ENCODE measurements at regions not wholly inside any gene's neighbourhood (a gene's known extent, or its start where the extent isn't known, plus 50 kb on each side); places are given as distances from the start of the nearest gene placed in this dataset.

GRCh38 chr10:29141761-29142160 is 147.1 kb upstream of the LYZL1 start:
- Mint-ChIP-seq H3K4me3 (no peak overlapping the region), H3K36me3 (no peaks in the 10 kb centered on the region), H3K4me1 (no peaks in the 10 kb centered on the region), H3K27me3 (peaks cover 13 to 31% (median 14%) of the 10 kb centered on the region in 3 donors), H3K9me3 (peaks cover 0 to 11% (median 2%) of the 10 kb centered on the region in 7 donors), H3K27ac (no peak overlapping the region)
- DNase-seq: no peak
- ATAC-seq (ENCODE audit: low read depth in 2 of 2): no peak

- no peaks in the 10 kb centered on the region for H3K36me3 Mint-ChIP-seq
- DNase-seq (no peak), ATAC-seq (ENCODE audit: low read depth in 2 of 2) (no peak)
- peaks cover 14 to 31% (median 14%) of the 10 kb centered on the region in 3 donors for H3K27me3 Mint-ChIP-seq
- H3K4me3 Mint-ChIP-seq: no peak overlapping the region
- H3K9me3 Mint-ChIP-seq: peaks cover 0 to 11% (median 2%) of the 10 kb centered on the region in 7 donors
- no peaks in the 10 kb centered on the region for H3K4me1 Mint-ChIP-seq
- H3K27ac Mint-ChIP-seq: no peak overlapping the region
Measured at GRCh38 chr10:29142516-29143314, 146.2 kb upstream of the LYZL1 start.

- ATAC-seq (ENCODE audit: low read depth in 2 of 2): no peak
- H3K36me3 Mint-ChIP-seq: no peaks in the 10 kb centered on the region
- H3K4me3 Mint-ChIP-seq: no peak overlapping the region
- peaks cover 0 to 11% (median 2%) of the 10 kb centered on the region in 7 donors for H3K9me3 Mint-ChIP-seq
- no peaks in the 10 kb centered on the region for H3K4me1 Mint-ChIP-seq
- peaks cover 14 to 31% (median 14%) of the 10 kb centered on the region in 3 donors for H3K27me3 Mint-ChIP-seq
- H3K27ac Mint-ChIP-seq: no peak overlapping the region
- DNase-seq: no peak
Measured at GRCh38 chr10:29144126-29144525, 144.7 kb upstream of the LYZL1 start.

DNA sequence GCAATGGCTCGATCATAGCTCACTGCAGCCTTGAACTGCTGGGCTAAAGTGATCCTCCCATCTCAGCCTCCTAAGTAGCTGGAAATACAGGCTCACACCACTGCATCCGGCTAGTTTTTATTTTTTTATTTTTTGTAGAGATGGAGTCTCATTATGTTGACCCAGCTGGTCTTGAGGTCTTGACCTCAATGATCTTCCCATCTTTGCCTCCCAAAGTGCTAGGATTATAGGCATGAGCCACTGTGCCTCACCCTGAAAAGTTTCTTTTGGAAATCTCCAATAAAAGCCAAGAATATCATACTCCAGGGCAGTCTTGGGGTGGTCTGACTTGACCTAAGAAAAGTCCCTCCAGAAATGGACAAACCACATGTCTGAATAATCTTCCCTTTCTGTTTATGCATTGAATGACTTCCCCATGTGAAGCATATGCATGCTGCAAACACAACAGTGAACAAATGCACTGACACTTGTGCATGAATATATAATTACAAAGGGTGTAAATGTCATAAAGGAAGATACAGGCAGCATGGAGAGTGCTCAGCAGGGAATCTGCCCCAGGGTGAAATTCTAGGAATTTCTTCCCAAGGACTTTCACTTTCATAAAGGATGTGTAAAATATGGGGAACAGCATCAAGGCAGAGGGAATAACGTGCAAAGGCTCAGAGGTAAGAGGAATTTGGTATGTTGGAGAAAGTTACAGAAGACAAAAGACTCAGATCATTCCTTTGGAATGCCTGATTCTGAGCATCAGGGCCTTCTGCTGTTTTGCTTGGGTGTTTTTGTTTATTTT is 142.4 kb upstream of the LYZL1 start:
- no peak overlapping the region for H3K4me3 Mint-ChIP-seq
- H3K36me3 Mint-ChIP-seq: no peaks in the 10 kb centered on the region
- peaks cover 9 to 24% (median 14%) of the 10 kb centered on the region in 3 donors for H3K27me3 Mint-ChIP-seq
- H3K27ac Mint-ChIP-seq: peak overlapping the region in 1 of 6 donors; percentile 46
- H3K4me1 Mint-ChIP-seq: no peaks in the 10 kb centered on the region
- no peak for ATAC-seq (ENCODE audit: low read depth in 2 of 2)
- DNase-seq: no peak
- H3K9me3 Mint-ChIP-seq: peaks cover 0 to 7% (median 2%) of the 10 kb centered on the region in 7 donors

DNA sequence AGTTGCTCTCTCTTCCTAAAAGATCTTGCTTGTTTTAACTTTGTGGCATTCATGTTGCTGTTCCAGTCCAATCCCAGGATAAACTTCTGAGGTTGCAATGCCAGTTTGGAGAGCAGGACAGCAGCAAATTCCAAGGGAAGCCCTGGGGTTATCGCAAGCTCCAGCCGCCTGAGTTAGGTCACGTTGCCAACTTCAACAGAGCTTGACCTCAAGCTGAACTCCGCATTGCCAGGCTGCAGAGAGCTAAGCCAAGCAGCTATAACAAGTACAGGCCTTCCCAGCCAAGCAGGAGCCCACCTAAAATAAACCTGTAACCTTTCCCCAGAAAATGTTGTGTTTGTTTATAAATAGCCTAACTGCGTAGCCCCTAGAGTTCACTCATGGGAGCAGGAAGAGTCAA is 138.9 kb upstream of the LYZL1 start:
- no peak for DNase-seq
- Mint-ChIP-seq H3K27me3 (peaks cover 0 to 6% (median 0%) of the 10 kb centered on the region in 3 donors), H3K4me3 (no peak overlapping the region), H3K36me3 (no peaks in the 10 kb centered on the region), H3K4me1 (no peaks in the 10 kb centered on the region), H3K9me3 (peaks cover 0 to 1% (median 0%) of the 10 kb centered on the region in 7 donors), H3K27ac (no peak overlapping the region)
- ATAC-seq (ENCODE audit: low read depth in 2 of 2): no peak

- DNase-seq (no peak), ATAC-seq (ENCODE audit: low read depth in 2 of 2) (no peak)
- no peak overlapping the region for H3K27ac Mint-ChIP-seq
- no peaks in the 10 kb centered on the region for H3K36me3 Mint-ChIP-seq
- peaks cover 0 to 9% (median 0%) of the 10 kb centered on the region in 3 donors for H3K27me3 Mint-ChIP-seq
- H3K4me1 Mint-ChIP-seq: no peaks in the 10 kb centered on the region
- H3K9me3 Mint-ChIP-seq: no peaks in the 10 kb centered on the region
- no peak overlapping the region for H3K4me3 Mint-ChIP-seq
Measured at GRCh38 chr10:29151005-29151404, 137.9 kb upstream of the LYZL1 start.

- no peak overlapping the region for H3K4me3 Mint-ChIP-seq
- H3K27ac Mint-ChIP-seq: no peak overlapping the region
- H3K36me3 Mint-ChIP-seq: no peaks in the 10 kb centered on the region
Measured at GRCh38 chr10:29157321-29157720, 131.5 kb upstream of the LYZL1 start.

GRCh38 chr10:29158066-29158465 is 130.8 kb upstream of the LYZL1 start:
- H3K27ac Mint-ChIP-seq: no peak overlapping the region
- peaks cover 0 to 5% (median 4%) of the 10 kb centered on the region in 3 donors for H3K27me3 Mint-ChIP-seq
- ATAC-seq (ENCODE audit: low read depth in 2 of 2): no peak
- peaks cover 0 to 8% (median 4%) of the 10 kb centered on the region in 7 donors for H3K9me3 Mint-ChIP-seq
- H3K36me3 Mint-ChIP-seq: no peaks in the 10 kb centered on the region
- no peak overlapping the region for H3K4me3 Mint-ChIP-seq
- no peak for DNase-seq
- no peaks in the 10 kb centered on the region for H3K4me1 Mint-ChIP-seq

More at GRCh38 chr10:29157321-29157720, 131.5 kb upstream of the LYZL1 start:
- ATAC-seq (ENCODE audit: low read depth in 2 of 2) (no peak), DNase-seq (no peak)
- Mint-ChIP-seq H3K27me3 (peaks cover 0 to 5% (median 4%) of the 10 kb centered on the region in 3 donors), H3K9me3 (peaks cover 0 to 7% (median 3%) of the 10 kb centered on the region in 7 donors), H3K4me1 (no peaks in the 10 kb centered on the region)

GRCh38 chr10:29160150-29160617 is 128.7 kb upstream of the LYZL1 start:
- Mint-ChIP-seq H3K4me1 (no peaks in the 10 kb centered on the region), H3K36me3 (peaks cover 0 to 8% of the 10 kb centered on the region in 2 donors), H3K27ac (no peak overlapping the region), H3K4me3 (no peak overlapping the region), H3K9me3 (peaks cover 4 to 17% (median 9%) of the 10 kb centered on the region in 7 donors), H3K27me3 (peaks cover 0 to 6% (median 5%) of the 10 kb centered on the region in 3 donors)
- ATAC-seq (ENCODE audit: low read depth in 2 of 2) (no peak), DNase-seq (no peak)

GRCh38 chr10:29163746-29164145 is 125.1 kb upstream of the LYZL1 start:
- no peak overlapping the region for H3K4me3 Mint-ChIP-seq
- no peak for ATAC-seq (ENCODE audit: low read depth in 2 of 2)
- H3K36me3 Mint-ChIP-seq: peaks cover 0 to 8% of the 10 kb centered on the region in 2 donors
- peaks cover 4 to 42% (median 14%) of the 10 kb centered on the region in 7 donors for H3K9me3 Mint-ChIP-seq
- H3K27ac Mint-ChIP-seq: no peak overlapping the region
- no peaks in the 10 kb centered on the region for H3K4me1 Mint-ChIP-seq
- no peak for DNase-seq
- H3K27me3 Mint-ChIP-seq: peaks cover 0 to 5% (median 4%) of the 10 kb centered on the region in 3 donors

- H3K9me3 Mint-ChIP-seq: peaks cover 15 to 62% (median 21%) of the 10 kb centered on the region in 7 donors
- H3K36me3 Mint-ChIP-seq: peaks cover 5 to 16% of the 10 kb centered on the region in 2 donors
- H3K27ac Mint-ChIP-seq: no peak overlapping the region
- DNase-seq (no peak), ATAC-seq (ENCODE audit: low read depth in 2 of 2) (no peak)
- peaks cover 0 to 4% (median 0%) of the 10 kb centered on the region in 3 donors for H3K27me3 Mint-ChIP-seq
- H3K4me3 Mint-ChIP-seq: no peak overlapping the region
- H3K4me1 Mint-ChIP-seq: no peaks in the 10 kb centered on the region
Measured at GRCh38 chr10:29166713-29167112, 122.2 kb upstream of the LYZL1 start.

GRCh38 chr10:29169021-29169420 is 119.8 kb upstream of the LYZL1 start:
- Mint-ChIP-seq H3K4me1 (no peaks in the 10 kb centered on the region), H3K9me3 (peaks cover 13 to 66% (median 18%) of the 10 kb centered on the region in 7 donors), H3K36me3 (peaks cover 5 to 14% of the 10 kb centered on the region in 2 donors), H3K27ac (no peak overlapping the region), H3K4me3 (no peak overlapping the region), H3K27me3 (peaks cover 0 to 8% (median 0%) of the 10 kb centered on the region in 3 donors)
- ATAC-seq (ENCODE audit: low read depth in 2 of 2) (no peak), DNase-seq (no peak)

DNA sequence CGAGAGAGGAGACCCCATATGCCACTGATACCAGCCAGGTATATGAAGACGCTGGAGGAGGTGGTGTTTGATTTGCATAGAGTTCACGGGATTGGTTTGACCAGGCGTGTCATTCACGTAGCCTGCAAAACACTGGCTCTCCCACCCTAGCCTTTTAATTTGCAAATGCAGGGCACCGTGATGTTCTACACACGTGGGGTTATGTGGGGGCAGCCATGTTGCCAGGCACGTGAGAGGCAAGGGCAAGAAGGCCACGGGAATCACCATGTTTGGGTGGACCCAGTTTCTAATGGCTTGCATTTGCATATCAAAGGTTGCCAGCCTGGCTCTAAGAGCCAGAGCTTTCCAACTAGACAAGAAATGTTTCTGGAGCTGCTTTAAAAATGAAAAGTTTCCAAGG is 117.2 kb upstream of the LYZL1 start:
- ATAC-seq (ENCODE audit: low read depth in 2 of 2) (no peak), DNase-seq (no peak)
- no peak overlapping the region for H3K27ac Mint-ChIP-seq
- H3K4me1 Mint-ChIP-seq: no peaks in the 10 kb centered on the region
- H3K27me3 Mint-ChIP-seq: peaks cover 0 to 12% (median 0%) of the 10 kb centered on the region in 3 donors
- no peak overlapping the region for H3K4me3 Mint-ChIP-seq
- peaks cover 11 to 56% (median 15%) of the 10 kb centered on the region in 7 donors for H3K9me3 Mint-ChIP-seq
- H3K36me3 Mint-ChIP-seq: peaks cover 5 to 8% of the 10 kb centered on the region in 2 donors

Data from naive B cell (primary cell).